Urinary bladder (tissue), 3 donors: ENCODE measurements at regions not wholly inside any gene's neighbourhood (a gene's known extent, or its start where the extent isn't known, plus 50 kb on each side); places are given as distances from the start of the nearest gene placed in this dataset.

Source experiments
- DNase-seq: peaks from one replicate; pipeline ENCODE4 v3.0.0-alpha.2; 2015; ENCODE audit errors: extremely low spot score
- H3K27ac ChIP-seq: one replicate; pipeline ENCODE4 v1.5.1; 2013; ENCODE audit warnings: low read depth, mild to moderate bottlenecking, moderate library complexity
- H3K36me3 ChIP-seq: one replicate; pipeline ENCODE4 v1.6.1; 2013; ENCODE audit warnings: mild to moderate bottlenecking, moderate library complexity; ENCODE audit not compliant: insufficient read depth
- H3K4me1 ChIP-seq: one replicate; pipeline ENCODE4 v1.6.1; 2013; ENCODE audit warnings: mild to moderate bottlenecking, moderate library complexity; ENCODE audit not compliant: insufficient read depth
- H3K4me3 ChIP-seq: one replicate; pipeline ENCODE4 v1.5.1; 2013; ENCODE audit warnings: low read depth, low read length
- WGBS: extraction: QIAGEN DNeasy Blood & Tissue Kit; methylation state at CpG from one replicate; pipeline ENCODE4 v1.1.7; 2013; 5-methylcytosine and 5-hydroxymethylcytosine counted together
- donor health status: healthy with polysubstance abuse.
- donor health status: healthy.

DNA sequence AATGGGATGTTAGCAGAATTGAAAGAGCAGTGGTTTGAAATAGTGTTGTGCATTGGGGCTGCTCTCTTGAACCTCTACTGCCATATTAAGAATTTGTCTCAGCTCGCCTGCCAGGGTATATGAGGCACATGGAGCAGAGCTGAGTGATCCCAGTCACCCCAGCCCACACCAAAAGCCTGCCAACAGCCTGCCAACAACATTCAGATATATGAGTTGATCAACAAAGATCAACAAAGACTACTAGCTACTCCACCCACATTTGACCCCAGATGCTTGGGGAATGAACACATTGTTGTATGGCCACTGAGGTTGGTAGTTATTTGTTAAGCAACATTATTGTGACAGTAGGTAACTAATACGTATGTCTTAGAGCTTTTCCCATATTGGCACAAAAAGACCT is 570.9 kb upstream of the IL12A start:
- Histone ChIP-seq H3K4me1 (no peaks in the 10 kb centered on the region), H3K4me3 (no peak overlapping the region), H3K27ac (no peak overlapping the region), H3K36me3 (no peaks in the 10 kb centered on the region)
- 72% methylated on average over 2 of the region's 2 CpGs for WGBS
- DNase-seq = no peak

DNA sequence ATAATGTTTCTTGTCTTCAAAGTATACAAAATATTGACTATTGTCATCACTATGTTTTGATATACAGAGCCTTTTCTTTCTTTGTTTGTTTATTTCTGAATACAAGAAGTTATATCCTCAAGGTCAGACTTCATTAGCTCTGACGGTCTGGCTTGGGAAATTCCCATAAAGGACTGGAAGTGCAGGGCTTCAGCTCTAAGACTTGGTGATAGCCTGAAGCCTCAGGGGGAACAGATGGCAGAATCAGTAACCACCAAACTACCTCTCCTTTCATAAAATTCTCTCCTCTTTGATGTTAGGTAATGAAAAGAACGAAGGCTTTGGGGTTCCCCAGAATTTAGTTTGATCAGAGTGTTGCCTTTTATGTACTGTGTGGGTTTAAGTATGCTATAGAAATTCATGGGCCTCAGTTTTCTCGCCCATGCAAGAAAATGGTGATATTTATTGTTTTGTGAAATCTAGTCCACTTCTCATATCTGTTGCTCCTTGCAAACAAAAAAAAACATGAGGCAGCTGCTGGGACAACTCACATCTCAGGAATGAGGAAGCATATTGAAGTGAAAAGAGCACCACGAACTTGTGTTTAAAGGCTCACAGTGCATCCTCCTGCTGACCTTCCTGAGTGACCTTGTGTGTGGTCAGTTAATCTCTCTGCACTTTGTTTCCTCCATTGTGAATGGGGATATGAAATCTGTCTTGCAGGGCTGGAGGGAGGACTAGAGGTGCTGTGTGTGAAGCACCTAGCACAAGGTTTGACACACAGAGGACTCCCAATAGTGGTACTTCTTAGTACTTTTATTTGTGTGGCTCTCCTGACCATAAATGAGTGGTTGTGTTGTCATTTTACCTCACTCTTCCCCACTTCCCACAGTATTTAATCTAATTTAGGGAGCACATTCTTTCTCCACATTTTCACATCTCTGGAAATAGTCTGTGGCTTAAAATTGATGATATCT is 569.8 kb upstream of the IL12A start:
- Histone ChIP-seq H3K36me3 (no peaks in the 10 kb centered on the region), H3K4me3 (no peak overlapping the region), H3K4me1 (no peaks in the 10 kb centered on the region), H3K27ac (no peak overlapping the region)
- no peak for DNase-seq
- 37% methylated on average over 4 of the region's 4 CpGs for WGBS

DNA sequence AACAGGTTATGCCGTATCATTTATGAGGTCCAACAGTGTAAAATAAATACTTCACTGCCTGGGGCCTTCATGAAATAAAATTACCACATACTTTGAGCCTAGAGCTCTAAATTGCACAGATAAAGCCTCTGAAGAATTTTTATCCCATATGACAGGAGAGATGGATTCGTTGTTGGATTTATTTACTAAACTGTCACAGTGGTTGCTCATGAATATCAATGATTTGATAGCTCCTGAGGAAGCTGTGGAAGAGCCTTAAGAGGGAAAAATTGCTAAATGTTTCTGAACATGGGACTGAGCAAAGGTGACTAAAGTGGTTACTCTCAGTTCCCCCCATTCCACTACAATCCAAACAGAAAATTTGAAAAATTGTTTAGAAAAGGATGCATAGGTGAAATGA is 558.9 kb upstream of the IL12A start:
- no peak for DNase-seq
- Histone ChIP-seq H3K4me3 (no peak overlapping the region), H3K27ac (no peak overlapping the region), H3K36me3 (no peaks in the 10 kb centered on the region), H3K4me1 (no peaks in the 10 kb centered on the region)
- 51% methylated on average over 2 of the region's 2 CpGs for WGBS

- H3K4me1 ChIP-seq = no peaks in the 10 kb centered on the region
- no peaks in the 10 kb centered on the region for H3K36me3 ChIP-seq
- WGBS = 83% methylated on average over 4 of the region's 4 CpGs
- no peak overlapping the region for H3K27ac ChIP-seq
- DNase-seq = no peak
- H3K4me3 ChIP-seq = no peak overlapping the region
Measured at GRCh38 chr3:159432682-159433340, 555.8 kb upstream of the IL12A start.

DNA sequence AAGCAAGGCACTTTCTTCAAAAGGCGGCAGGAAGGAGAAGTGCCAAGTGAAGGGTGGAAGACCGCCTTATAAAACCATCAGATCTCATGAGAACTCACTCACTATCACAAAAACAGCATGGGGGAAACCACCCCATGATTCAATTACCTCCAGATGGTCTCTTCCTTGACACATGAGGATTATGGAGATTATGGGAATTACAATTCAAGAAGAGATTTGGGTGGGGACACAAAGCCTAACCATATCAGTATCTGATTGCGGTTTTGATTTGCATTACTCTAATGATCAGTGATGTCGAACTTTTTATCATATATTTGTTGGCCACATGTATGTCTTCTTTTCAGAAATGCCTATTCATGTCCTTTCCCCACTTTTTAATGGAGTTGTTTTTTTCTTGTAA is 549.3 kb upstream of the IL12A start:
- Histone ChIP-seq H3K36me3 (no peaks in the 10 kb centered on the region), H3K27ac (no peak overlapping the region), H3K4me3 (no peak overlapping the region), H3K4me1 (no peaks in the 10 kb centered on the region)
- DNase-seq = no peak
- WGBS = 93% methylated on average over 4 of the region's 4 CpGs

- Histone ChIP-seq H3K4me3 (no peak overlapping the region), H3K4me1 (no peaks in the 10 kb centered on the region), H3K36me3 (no peaks in the 10 kb centered on the region), H3K27ac (no peak overlapping the region)
- 56% methylated on average over 1 of the region's 1 CpG for WGBS
- no peak for DNase-seq
Measured at GRCh38 chr3:159441279-159441678, 547.4 kb upstream of the IL12A start.

DNA sequence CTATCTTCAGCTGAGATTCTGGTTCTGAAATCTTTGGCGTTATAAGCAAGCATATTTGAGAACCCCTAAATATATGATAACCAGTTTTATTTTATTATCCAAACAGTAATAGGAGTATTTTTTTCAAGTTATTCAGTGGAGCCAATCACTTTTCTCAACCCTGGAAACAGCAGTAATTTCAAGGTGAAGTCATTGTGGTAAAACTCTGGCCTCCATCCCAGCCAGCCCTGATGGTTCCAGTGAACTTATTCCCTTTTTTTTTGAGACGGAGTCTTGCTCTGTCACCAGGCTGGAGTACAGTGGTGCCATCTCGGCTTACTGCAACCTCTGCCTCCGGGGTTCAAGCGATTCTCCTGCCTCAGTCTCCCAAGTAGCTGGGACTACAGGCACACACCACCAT is 545.4 kb upstream of the IL12A start:
- H3K4me1 ChIP-seq = no peaks in the 10 kb centered on the region
- 88% methylated on average over 5 of the region's 5 CpGs for WGBS
- no peak for DNase-seq

GRCh38 chr3:159447841-159448240 is 540.8 kb upstream of the IL12A start:
- DNase-seq = no peak
- no peak overlapping the region for H3K4me3 ChIP-seq
- 65% methylated on average over 3 of the region's 3 CpGs for WGBS
- no peak overlapping the region for H3K27ac ChIP-seq
- H3K36me3 ChIP-seq = no peaks in the 10 kb centered on the region
- H3K4me1 ChIP-seq = no peaks in the 10 kb centered on the region

More for the DNA sequence above, 545.4 kb upstream of the IL12A start:
- H3K4me3 ChIP-seq = no peak overlapping the region
- no peak overlapping the region for H3K27ac ChIP-seq
- no peaks in the 10 kb centered on the region for H3K36me3 ChIP-seq

- WGBS = 91% methylated on average over 1 of the region's 1 CpG
- H3K36me3 ChIP-seq = no peaks in the 10 kb centered on the region
- H3K4me3 ChIP-seq = no peak overlapping the region
- no peaks in the 10 kb centered on the region for H3K4me1 ChIP-seq
- DNase-seq = no peak
- no peak overlapping the region for H3K27ac ChIP-seq
Measured at GRCh38 chr3:159448902-159449301, 539.7 kb upstream of the IL12A start.

DNA sequence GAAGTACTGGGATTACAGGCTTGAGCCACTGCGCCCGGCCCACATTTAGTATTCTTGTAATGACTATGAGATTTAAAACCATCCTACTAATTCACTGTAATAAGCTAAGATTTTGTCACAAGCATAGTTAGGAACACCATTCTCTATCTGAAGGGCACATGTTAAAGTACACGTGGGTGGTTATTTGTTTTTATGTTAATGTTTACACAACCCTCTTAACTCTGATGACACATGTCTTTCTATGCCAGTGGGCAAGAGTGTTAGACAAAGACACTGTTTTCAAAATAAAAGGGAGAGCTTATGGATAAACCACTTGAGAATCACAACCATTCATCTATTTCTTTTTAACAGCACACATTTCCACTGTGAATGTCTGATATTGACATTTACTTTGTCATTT is 537.6 kb upstream of the IL12A start:
- WGBS = 84% methylated on average over 3 of the region's 3 CpGs
- Histone ChIP-seq H3K36me3 (no peaks in the 10 kb centered on the region), H3K4me3 (no peak overlapping the region), H3K4me1 (no peaks in the 10 kb centered on the region), H3K27ac (no peak overlapping the region)
- DNase-seq = no peak

DNA sequence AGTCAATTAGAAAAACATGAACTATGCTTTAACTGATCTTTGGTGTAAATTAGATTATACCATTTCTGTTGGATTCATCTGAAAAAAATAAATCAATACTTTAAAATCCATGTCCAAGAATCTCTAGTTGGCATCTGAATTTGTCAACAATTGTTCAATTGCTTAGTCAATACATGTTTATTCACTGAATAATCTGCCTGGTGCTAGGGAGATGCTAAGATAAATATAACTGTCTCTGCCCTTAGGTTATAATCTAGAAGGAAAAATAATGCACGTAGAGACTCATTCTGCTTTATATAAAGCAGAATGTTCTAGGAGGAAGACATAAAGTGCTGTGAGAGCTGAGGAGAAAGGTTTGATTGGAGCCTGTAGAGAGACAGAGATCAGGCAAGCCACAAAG is 537.2 kb upstream of the IL12A start:
- Histone ChIP-seq H3K27ac (no peak overlapping the region), H3K36me3 (no peaks in the 10 kb centered on the region), H3K4me1 (no peaks in the 10 kb centered on the region), H3K4me3 (no peak overlapping the region)
- DNase-seq = no peak
- WGBS = 62% methylated on average over 1 of the region's 1 CpG

DNA sequence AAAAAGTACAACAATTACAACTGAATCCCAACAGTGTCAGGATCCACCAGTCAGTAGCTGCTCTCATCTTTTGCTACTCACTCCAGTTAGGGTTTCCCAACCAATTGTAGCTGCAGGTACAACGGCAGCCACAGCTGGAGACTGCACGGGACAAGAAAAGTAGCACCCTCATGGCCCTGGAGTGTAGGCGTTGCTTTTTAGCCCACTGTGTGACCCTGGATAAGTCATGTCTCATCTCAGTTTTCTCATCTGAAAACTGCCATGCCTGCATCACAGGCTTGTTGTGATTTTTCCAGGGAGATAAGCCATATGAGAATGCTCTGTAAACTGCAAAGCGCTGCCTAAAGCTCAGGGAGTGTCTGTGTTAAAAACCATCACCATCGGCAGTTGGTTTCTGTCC is 535.6 kb upstream of the IL12A start:
- Histone ChIP-seq H3K4me1 (no peaks in the 10 kb centered on the region), H3K27ac (no peak overlapping the region), H3K36me3 (no peaks in the 10 kb centered on the region), H3K4me3 (no peak overlapping the region)
- WGBS = 72% methylated on average over 5 of the region's 5 CpGs
- DNase-seq = no peak

GRCh38 chr3:159453945-159454344 is 534.7 kb upstream of the IL12A start:
- no peak for DNase-seq
- H3K4me3 ChIP-seq = no peak overlapping the region
- no peak overlapping the region for H3K27ac ChIP-seq
- H3K4me1 ChIP-seq = no peaks in the 10 kb centered on the region
- WGBS = 86% methylated on average over 2 of the region's 2 CpGs
- H3K36me3 ChIP-seq = no peaks in the 10 kb centered on the region

DNA sequence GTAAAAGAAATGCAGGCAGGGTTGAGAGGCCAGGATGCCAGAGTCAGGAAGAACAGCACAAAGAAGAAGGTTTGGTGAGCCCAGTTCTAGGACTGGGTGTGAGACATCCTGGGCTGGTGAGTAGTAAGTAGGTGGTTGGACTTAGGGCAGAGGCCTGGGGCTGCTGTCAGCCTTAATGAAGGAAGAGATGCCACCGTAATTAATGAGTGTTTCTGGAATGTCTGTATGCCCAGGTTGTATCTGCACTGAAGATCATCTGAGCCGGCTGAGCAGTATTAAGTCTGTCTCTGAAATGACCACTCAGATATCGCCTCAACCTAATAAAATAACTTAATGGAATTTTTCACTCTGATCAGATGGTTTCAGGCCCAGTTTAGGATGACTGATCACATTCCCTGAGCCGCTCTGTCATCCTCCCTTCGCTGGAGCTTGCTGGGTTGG is 532.9 kb upstream of the IL12A start:
- H3K4me1 ChIP-seq = no peaks in the 10 kb centered on the region
- no peak overlapping the region for H3K27ac ChIP-seq
- no peak for DNase-seq
- 70% methylated on average over 5 of the region's 5 CpGs for WGBS
- no peak overlapping the region for H3K4me3 ChIP-seq
- no peaks in the 10 kb centered on the region for H3K36me3 ChIP-seq
